Transverse colon (tissue), 4 donors: ENCODE measurements at regions not wholly inside any gene's neighbourhood (a gene's known extent, or its start where the extent isn't known, plus 50 kb on each side); places are given as distances from the start of the nearest gene placed in this dataset.

Source experiments
- DNase-seq: peaks from one replicate; pipeline ENCODE4 v3.0.0-alpha.2; 2019
- H3K27ac ChIP-seq, 4 donors: fragments of 200-600 bp; sonication (generic); 2 replicates each; pipeline ENCODE4 v1.5.1; 2016 to 2018; ENCODE audit warnings: inconsistent platforms in 4 of 4
- H3K27me3 ChIP-seq: fragments of 200-600 bp; sonication (generic); 2 replicates; pipeline ENCODE4 v1.5.1; 2017; ENCODE audit warnings: inconsistent platforms
- H3K36me3 ChIP-seq, 4 donors: fragments of 200-600 bp; sonication (generic); 2 replicates each; pipeline ENCODE4 v1.5.1; 2017 to 2019; ENCODE audit warnings: inconsistent platforms in 4 of 4
- H3K4me1 ChIP-seq, 4 donors: fragments of 200-600 bp; sonication (generic); 2 replicates each; pipeline ENCODE4 v1.5.1; 2017 to 2020; ENCODE audit warnings: inconsistent platforms in 4 of 4
- H3K4me3 ChIP-seq, 4 donors: fragments of 200-600 bp; sonication (generic); 1 replicate in 1 of 4; 2 replicates in 3 of 4; pipeline versions ENCODE4 v1.5.1 to v1.6.1; 2017 to 2019; ENCODE audit warnings: inconsistent platforms in 4 of 4
- H3K9me3 ChIP-seq, 2 donors: fragments of 200-600 bp; sonication (generic); 2 replicates each; pipeline ENCODE4 v1.5.1; 2017 to 2019; ENCODE audit warnings: inconsistent platforms in 2 of 2
- EP300 ChIP-seq: sonication (generic); formaldehyde crosslinking; IDR thresholded peaks from one replicate; pipeline ENCODE4 v1.6.1; 2017; ENCODE audit warnings: antibody characterized with exemption, low read depth
- POLR2A ChIP-seq: fragments of 450-650 bp; IDR thresholded peaks from one replicate; pipeline ENCODE4 v1.6.1; 2016; ENCODE audit warnings: antibody characterized with exemption, mild to moderate bottlenecking, moderate library complexity
- POLR2AphosphoS5 ChIP-seq, 3 donors: sonication (generic); formaldehyde crosslinking; IDR thresholded peaks; one replicate each; pipeline ENCODE4 v1.6.1; 2016; ENCODE audit warnings: antibody characterized with exemption in 3 of 3
- WGBS, 2 donors: methylation state at CpG; one replicate each; pipeline ENCODE4 v1.1.5; 2018; ENCODE audit warnings: low coverage in 1 of 2; 5-methylcytosine and 5-hydroxymethylcytosine counted together
- in situ Hi-C, 4 donors: fragments of 200-750 bp; cut with MboI; loops; one replicate each; pipeline versions ENCODE4 v1.15.0 to v1.15.1; 2017; ENCODE audit warnings: low sequenced_read_pairs in 3 of 4, low pct_ligation_motif_present in 1 of 4, low pct_unique_long_range_greater_than_20kb in 1 of 4
- intact Hi-C: fragments of 100-400 bp; cut with DNase I; formaldehyde crosslinking; loops from one replicate; pipeline ENCODE4 v1.15.1; 2023; ENCODE audit warnings: low total_unique reads
- TF ChIP-seq, protein P1 (sequence below), 5 experiments: fragments of 200-600 bp in 3 of 5; fragments of 450-650 bp in 2 of 5; sonication (generic) in 3 of 5; IDR thresholded peaks; 1 replicate in 2 of 5; 2 replicates in 3 of 5; pipeline ENCODE4 v1.5.1; 2016 to 2017; ENCODE audit warnings: antibody characterized with exemption in 5 of 5, inconsistent platforms in 3 of 5, mild to moderate bottlenecking in 2 of 5, moderate library complexity in 1 of 5

DNA sequence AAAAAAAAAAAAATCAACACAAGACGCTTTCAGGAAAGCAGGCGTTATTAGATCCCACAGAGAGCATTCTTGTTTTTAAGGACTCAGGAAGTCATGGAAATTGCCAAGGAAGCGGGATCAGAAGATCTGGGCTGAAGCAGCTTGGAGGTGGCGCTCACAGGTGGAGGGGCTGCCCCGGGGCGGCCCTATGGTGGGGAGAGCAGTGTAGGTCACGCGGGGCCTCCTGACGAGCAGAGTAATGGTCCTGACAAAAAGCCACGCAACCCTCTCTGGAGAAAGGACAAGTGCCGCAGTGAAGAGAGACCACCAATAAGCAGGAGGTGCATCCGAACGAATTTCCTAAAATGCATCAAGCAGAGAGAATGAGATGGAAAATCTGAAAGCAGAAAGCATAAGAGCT is 407.0 kb downstream of the BRD1 start:
- Histone ChIP-seq H3K36me3 (no peaks in the 10 kb centered on the region), H3K4me1 (no peaks in the 10 kb centered on the region), H3K27me3 (no peaks in the 10 kb centered on the region), H3K9me3 (no peaks in the 10 kb centered on the region), H3K27ac (no peak overlapping the region), H3K4me3 (no peak overlapping the region)
- 81 to 88% methylated on average over 3 to 13 of the region's 13 CpGs for WGBS, 2 donors
- TF ChIP-seq POLR2A (no peak), EP300 (no peak), POLR2AphosphoS5 (IDR thresholded peaks at IDR 0.05) (no peak)
- TF ChIP-seq, protein P1, sequence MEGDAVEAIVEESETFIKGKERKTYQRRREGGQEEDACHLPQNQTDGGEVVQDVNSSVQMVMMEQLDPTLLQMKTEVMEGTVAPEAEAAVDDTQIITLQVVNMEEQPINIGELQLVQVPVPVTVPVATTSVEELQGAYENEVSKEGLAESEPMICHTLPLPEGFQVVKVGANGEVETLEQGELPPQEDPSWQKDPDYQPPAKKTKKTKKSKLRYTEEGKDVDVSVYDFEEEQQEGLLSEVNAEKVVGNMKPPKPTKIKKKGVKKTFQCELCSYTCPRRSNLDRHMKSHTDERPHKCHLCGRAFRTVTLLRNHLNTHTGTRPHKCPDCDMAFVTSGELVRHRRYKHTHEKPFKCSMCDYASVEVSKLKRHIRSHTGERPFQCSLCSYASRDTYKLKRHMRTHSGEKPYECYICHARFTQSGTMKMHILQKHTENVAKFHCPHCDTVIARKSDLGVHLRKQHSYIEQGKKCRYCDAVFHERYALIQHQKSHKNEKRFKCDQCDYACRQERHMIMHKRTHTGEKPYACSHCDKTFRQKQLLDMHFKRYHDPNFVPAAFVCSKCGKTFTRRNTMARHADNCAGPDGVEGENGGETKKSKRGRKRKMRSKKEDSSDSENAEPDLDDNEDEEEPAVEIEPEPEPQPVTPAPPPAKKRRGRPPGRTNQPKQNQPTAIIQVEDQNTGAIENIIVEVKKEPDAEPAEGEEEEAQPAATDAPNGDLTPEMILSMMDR (IDR thresholded peaks at IDR 0.05) = no peak
- intact Hi-C loops = no loop called here
- in situ Hi-C loops = no loop called here
- no peak for DNase-seq

DNA sequence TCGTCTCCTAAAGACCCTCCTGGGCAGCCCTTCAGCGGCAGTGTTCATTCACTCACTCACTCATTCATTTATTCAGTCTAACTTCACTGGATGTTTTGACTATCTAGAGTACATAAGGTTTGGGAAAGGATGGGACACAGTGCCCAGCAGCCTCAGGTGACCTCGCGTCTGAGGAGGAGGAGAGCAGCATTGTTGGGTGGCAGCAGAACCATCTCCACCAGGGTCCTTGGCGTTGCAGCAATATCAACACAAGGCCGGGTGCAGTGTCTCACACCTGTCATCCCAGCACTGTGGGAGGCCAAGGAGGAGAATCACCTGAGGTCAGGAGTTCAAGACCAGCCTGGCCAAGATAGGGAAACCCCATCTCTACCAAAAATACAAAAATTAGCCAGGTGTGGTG is 408.0 kb downstream of the BRD1 start:
- Histone ChIP-seq H3K4me3 (no peak overlapping the region), H3K9me3 (no peaks in the 10 kb centered on the region), H3K27ac (no peak overlapping the region), H3K4me1 (no peaks in the 10 kb centered on the region), H3K36me3 (no peaks in the 10 kb centered on the region), H3K27me3 (no peaks in the 10 kb centered on the region)
- no peak for DNase-seq
- 87 to 100% methylated on average over 2 to 6 of the region's 6 CpGs for WGBS, 2 donors
- intact Hi-C loops = no loop called here
- TF ChIP-seq, protein P1 (IDR thresholded peaks at IDR 0.05) = no peak
- TF ChIP-seq POLR2AphosphoS5 (IDR thresholded peaks at IDR 0.05) (no peak), POLR2A (no peak), EP300 (no peak)
- in situ Hi-C loops = no loop called here

DNA sequence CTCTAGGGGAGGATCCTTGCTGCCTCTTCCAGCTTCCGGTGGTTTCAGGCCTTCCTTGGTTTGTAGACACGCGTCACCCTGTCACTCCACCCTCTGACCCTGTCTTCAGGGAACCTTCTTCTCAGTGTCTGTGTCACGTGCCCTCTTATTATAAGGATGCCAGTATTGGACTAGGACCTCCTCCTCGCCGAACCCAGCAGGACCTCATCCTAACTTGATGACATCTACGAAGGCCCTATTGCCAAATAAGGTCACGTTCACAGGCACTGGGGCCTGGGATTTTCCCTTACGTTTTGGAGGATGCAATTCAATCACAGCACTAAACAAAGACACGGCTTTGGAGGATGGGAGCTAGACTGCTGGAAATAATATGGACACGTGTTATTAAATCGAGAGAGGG is 408.7 kb downstream of the BRD1 start:
- H3K4me1 ChIP-seq = no peaks in the 10 kb centered on the region
- H3K9me3 ChIP-seq = no peaks in the 10 kb centered on the region
- H3K27ac ChIP-seq = no peak overlapping the region
- no peaks in the 10 kb centered on the region for H3K27me3 ChIP-seq
- in situ Hi-C loops (no loop called here), intact Hi-C loops (no loop called here)
- TF ChIP-seq POLR2A = no peak
- no peak for TF ChIP-seq EP300
- TF ChIP-seq POLR2AphosphoS5 (IDR thresholded peaks at IDR 0.05) = no peak
- TF ChIP-seq, protein P1 (IDR thresholded peaks at IDR 0.05) = no peak
- H3K4me3 ChIP-seq = no peak overlapping the region
- 83 to 87% methylated on average over 7 to 12 of the region's 12 CpGs for WGBS, 2 donors
- no peaks in the 10 kb centered on the region for H3K36me3 ChIP-seq
- DNase-seq = no peak

DNA sequence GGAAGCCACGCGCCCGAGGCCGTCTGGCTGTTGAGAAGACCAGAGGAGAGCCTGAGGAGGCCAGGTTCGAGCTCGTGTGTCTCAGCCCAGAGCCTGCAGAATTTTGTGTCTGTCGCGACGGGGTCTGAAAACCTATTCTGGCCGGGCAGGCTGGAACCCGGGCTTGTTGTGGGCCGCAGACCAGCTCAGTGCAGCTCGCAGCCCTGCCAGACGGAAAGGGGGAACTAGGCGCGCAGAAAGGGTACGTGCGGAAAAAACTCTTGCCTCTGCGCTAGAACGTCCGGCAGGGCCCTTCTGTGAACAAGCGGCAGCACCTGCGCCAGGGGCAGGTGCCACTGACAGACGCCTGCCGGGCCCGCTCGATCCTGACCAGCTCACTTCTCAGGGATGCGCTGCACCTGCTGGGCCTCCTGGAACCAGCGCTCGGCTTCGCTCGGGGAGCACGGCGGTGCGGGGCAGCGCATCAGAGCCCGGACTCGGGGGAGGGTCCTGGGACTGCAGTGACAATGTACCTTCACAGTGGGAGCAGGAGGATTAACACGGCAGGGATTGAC is 409.3 kb downstream of the BRD1 start:
- intact Hi-C loops = no loop called here
- no peak for TF ChIP-seq EP300
- TF ChIP-seq, protein P1 (IDR thresholded peaks at IDR 0.05) = no peak
- TF ChIP-seq POLR2A = no peak
- no peak for TF ChIP-seq POLR2AphosphoS5 (IDR thresholded peaks at IDR 0.05)
- no peaks in the 10 kb centered on the region for H3K4me1 ChIP-seq
- no peak overlapping the region for H3K4me3 ChIP-seq
- no peak overlapping the region for H3K27ac ChIP-seq
- no peaks in the 10 kb centered on the region for H3K27me3 ChIP-seq
- in situ Hi-C loops = no loop called here
- DNase-seq = no peak
- WGBS, 2 donors = 91% methylated on average over 38 of the region's 39 CpGs; no CpG with 5 or more reads in 1 of the 2 donors
- H3K9me3 ChIP-seq = no peaks in the 10 kb centered on the region
- H3K36me3 ChIP-seq = no peaks in the 10 kb centered on the region
